ENCODE measurements at regions not wholly inside any gene's neighbourhood (a gene's known extent, or its start where the extent isn't known, plus 50 kb on each side); places are given as distances from the start of the nearest gene placed in this dataset.
"Not testable (repeated sequence)": the region's sequence is repeated elsewhere in the genome, so short reads cannot be mapped to it uniquely, and the experiment has no call there.

- not testable (repeated sequence) for H3K36me3 Mint-ChIP-seq, H3K4me1 Mint-ChIP-seq, ATAC-seq, H3K27me3 Mint-ChIP-seq, H3K9me3 Mint-ChIP-seq, H3K27ac Mint-ChIP-seq, H3K4me3 Mint-ChIP-seq
Measured at GRCh38 chr20:55517584-55517983, 487.7 kb downstream of the CBLN4 start.

- H3K27ac Mint-ChIP-seq: no peak overlapping the region
- ATAC-seq: no peak
- no peak overlapping the region for H3K4me3 Mint-ChIP-seq
- H3K36me3 Mint-ChIP-seq: no peaks in the 10 kb centered on the region
- no peaks in the 10 kb centered on the region for H3K4me1 Mint-ChIP-seq
- H3K9me3 Mint-ChIP-seq: peaks cover 2% of the 10 kb centered on the region
- H3K27me3 Mint-ChIP-seq: no peaks in the 10 kb centered on the region
Measured at GRCh38 chr20:55515832-55516231, 489.5 kb downstream of the CBLN4 start.

DNA sequence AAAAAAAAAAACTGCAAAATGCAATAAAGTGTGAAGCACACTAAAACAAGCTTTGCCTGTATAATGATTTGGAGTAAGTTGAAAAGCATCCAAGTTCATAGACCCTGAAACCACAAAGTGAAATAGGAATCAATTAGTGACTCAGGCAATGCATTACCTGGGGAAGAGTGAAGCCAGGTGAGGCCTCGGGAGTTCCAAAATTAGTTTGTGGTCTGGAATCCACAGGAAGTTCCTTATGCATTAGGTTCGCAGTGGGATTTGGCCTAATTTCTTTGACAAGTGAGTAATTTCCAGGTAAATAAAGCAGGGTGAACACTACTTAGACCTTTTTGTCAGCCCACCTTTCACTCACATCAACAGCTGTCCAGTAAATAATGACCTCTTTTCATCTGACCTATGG lies 490.8 kb downstream of the CBLN4 start:
- no peak overlapping the region for H3K4me3 Mint-ChIP-seq
- ATAC-seq: no peak
- no peak overlapping the region for H3K27ac Mint-ChIP-seq
- H3K36me3 Mint-ChIP-seq: no peaks in the 10 kb centered on the region
- peaks cover 2% of the 10 kb centered on the region for H3K9me3 Mint-ChIP-seq
- no peaks in the 10 kb centered on the region for H3K27me3 Mint-ChIP-seq
- no peaks in the 10 kb centered on the region for H3K4me1 Mint-ChIP-seq

DNA sequence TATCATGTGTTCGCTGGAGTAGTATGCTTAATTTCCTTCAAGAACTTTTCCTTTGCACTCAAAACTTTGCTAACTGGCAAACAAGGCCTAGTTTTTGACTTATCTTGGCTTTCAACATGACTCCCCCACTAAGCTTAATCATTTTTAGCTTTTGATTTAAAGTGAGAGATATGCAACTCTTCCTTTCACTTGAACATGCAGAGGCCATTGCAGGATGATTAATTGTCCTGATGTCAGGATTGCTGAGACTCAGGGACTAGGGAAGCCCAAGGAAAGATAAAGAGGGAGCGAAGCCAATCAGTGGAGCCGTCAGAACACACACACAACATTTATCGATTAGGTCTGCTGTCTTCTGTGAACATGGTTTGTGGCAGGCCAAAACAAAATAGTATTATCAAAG lies 491.4 kb downstream of the CBLN4 start:
- no peaks in the 10 kb centered on the region for H3K27me3 Mint-ChIP-seq
- H3K4me3 Mint-ChIP-seq: no peak overlapping the region
- H3K4me1 Mint-ChIP-seq: no peaks in the 10 kb centered on the region
- H3K27ac Mint-ChIP-seq: no peak overlapping the region
- no peak for ATAC-seq
- no peaks in the 10 kb centered on the region for H3K36me3 Mint-ChIP-seq
- peaks cover 2% of the 10 kb centered on the region for H3K9me3 Mint-ChIP-seq

DNA sequence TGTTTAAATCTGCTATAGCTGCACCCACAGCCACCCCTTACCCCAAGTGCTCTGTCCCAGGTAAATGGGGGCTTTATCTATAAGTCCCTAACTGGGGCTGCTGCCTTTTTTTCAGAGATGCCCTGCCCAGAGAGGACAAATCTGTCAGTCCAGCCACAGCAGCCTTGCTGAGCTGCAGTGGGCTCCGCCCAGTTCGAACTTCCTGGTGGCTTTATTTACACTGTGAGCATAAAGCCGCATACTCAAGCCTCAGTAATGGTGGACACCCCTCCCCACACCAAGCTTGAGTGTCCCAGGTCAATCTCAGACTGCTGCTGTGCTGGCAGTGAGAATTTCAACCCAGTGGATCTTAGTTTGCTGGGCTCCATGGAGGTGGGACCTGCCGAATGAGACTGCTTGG lies 505.2 kb downstream of the CBLN4 start:
- Mint-ChIP-seq H3K4me3 (no peak overlapping the region), H3K36me3 (no peaks in the 10 kb centered on the region), H3K9me3 (peaks cover 13% of the 10 kb centered on the region), H3K27ac (no peak overlapping the region), H3K4me1 (no peaks in the 10 kb centered on the region), H3K27me3 (no peaks in the 10 kb centered on the region)
- no peak for ATAC-seq

DNA sequence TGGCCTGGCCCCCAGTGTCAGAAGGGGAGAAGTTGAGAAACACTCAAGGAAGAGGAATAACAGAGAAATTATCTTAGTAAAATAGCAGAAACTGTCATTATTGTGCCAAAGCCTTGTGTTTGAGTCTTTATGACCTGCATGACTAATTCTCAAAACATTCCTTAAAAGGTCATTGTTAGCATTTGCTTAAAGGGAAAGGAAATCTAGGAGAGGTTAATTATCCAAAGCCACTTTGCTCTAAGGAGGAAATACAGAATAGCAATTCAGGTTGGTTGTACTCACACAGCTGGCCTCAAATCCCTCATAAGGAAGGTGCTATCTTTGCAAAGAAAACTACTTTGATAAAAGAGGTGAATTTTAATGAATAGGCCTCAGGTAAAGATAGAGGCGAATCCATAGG lies 516.7 kb downstream of the CBLN4 start:
- no peak for ATAC-seq
- no peaks in the 10 kb centered on the region for H3K27me3 Mint-ChIP-seq
- no peaks in the 10 kb centered on the region for H3K4me1 Mint-ChIP-seq
- H3K4me3 Mint-ChIP-seq: no peak overlapping the region
- H3K27ac Mint-ChIP-seq: no peak overlapping the region
- peaks cover 11% of the 10 kb centered on the region for H3K9me3 Mint-ChIP-seq
- H3K36me3 Mint-ChIP-seq: no peaks in the 10 kb centered on the region

DNA sequence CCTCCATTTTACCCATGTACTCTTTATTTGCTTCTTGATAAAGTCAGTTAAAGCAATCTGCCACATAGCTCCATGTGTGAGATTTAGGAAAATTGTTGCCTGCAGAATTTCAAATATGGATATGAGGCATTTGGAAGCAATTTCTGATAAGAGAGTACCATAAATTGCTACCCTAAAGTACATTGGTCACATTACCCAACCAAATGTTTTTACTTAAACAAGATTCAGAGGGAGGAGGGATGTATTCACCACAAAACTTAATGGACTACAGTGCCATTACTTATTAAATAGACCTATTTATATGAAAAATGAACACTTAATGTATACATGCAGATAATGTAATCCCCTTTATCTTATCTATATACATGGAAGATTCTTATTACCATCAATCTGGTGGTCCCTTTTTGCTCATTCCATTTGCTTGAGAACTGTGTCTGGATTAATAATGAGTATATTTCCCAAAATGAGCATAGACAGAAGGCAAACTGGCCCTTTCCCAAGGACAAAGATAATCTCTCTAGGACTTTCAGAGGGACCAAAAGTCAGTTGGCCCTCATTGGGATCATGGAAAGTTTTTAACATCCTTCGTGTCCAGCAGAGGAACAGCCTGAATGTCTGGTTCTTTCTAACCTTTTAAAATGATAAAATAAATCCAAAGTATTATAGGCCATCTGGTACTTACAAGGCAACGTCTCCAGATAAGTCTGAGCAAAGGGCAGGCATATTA lies 526.4 kb downstream of the CBLN4 start:
- Mint-ChIP-seq H3K4me3 (no peak overlapping the region), H3K4me1 (no peaks in the 10 kb centered on the region), H3K27me3 (no peaks in the 10 kb centered on the region), H3K27ac (no peak overlapping the region), H3K9me3 (peaks cover 6% of the 10 kb centered on the region), H3K36me3 (no peaks in the 10 kb centered on the region)
- ATAC-seq: no peak

DNA sequence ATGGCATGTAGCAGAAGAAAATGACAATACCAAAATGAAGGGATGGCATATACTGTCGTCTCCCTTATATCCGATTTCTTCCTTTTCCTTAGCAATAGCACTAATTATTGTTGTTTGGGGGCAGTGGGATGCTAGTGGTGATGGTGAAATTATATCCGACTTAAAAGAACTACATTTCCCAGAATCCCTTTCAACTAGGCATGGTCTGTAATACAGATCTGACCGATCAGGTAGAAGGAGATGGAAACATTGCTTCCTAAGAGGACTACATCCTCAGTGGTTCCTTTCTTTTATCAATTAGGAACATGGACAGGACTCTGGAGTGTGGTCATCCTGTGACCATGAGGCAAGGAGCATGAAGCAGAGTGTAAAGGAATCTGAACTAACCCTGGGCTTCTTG lies 532.6 kb downstream of the CBLN4 start:
- H3K4me3 Mint-ChIP-seq: no peak overlapping the region
- H3K4me1 Mint-ChIP-seq: no peaks in the 10 kb centered on the region
- no peak for ATAC-seq
- H3K27ac Mint-ChIP-seq: no peak overlapping the region
- no peaks in the 10 kb centered on the region for H3K27me3 Mint-ChIP-seq
- peaks cover 3% of the 10 kb centered on the region for H3K9me3 Mint-ChIP-seq
- H3K36me3 Mint-ChIP-seq: no peaks in the 10 kb centered on the region

- ATAC-seq: no peak
- Mint-ChIP-seq H3K27ac (no peak overlapping the region), H3K27me3 (no peaks in the 10 kb centered on the region), H3K36me3 (no peaks in the 10 kb centered on the region), H3K4me1 (no peaks in the 10 kb centered on the region), H3K9me3 (peaks cover 3% of the 10 kb centered on the region), H3K4me3 (no peak overlapping the region)
Measured at GRCh38 chr20:55471052-55472006, 534.0 kb downstream of the CBLN4 start.

- Mint-ChIP-seq H3K27ac (no peak overlapping the region), H3K4me1 (no peaks in the 10 kb centered on the region), H3K36me3 (no peaks in the 10 kb centered on the region), H3K27me3 (no peaks in the 10 kb centered on the region), H3K4me3 (no peak overlapping the region), H3K9me3 (peaks cover 3% of the 10 kb centered on the region)
- no peak for ATAC-seq
Measured at GRCh38 chr20:55469074-55469473, 536.2 kb downstream of the CBLN4 start.

DNA sequence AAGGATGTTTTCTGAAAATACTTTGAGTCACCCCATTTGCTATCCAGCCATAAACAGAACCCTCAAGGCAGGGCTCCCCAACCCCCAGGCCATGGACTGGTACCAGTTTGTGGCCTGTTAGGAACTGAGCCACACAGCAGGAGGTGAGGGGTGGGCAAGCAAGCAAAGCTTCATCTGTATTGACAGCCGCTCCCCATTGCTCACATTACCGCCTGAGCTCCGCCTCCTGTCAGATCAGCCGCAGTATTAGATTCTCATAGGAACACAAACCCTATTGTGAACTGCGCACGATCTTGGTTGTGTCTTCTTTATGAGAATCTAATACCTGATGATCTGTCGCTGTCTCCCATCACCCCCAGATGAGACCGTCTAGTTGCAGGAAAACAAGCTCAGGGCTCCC lies 543.8 kb downstream of the CBLN4 start:
- H3K36me3 Mint-ChIP-seq: no peaks in the 10 kb centered on the region
- H3K4me1 Mint-ChIP-seq: no peaks in the 10 kb centered on the region
- H3K27me3 Mint-ChIP-seq: no peaks in the 10 kb centered on the region
- ATAC-seq: no peak
- no peak overlapping the region for H3K4me3 Mint-ChIP-seq
- H3K27ac Mint-ChIP-seq: no peak overlapping the region
- H3K9me3 Mint-ChIP-seq: no peaks in the 10 kb centered on the region

GRCh38 chr20:55456316-55456940 lies 548.9 kb downstream of the CBLN4 start:
- no peak for ATAC-seq
- H3K36me3 Mint-ChIP-seq: no peaks in the 10 kb centered on the region
- no peak overlapping the region for H3K4me3 Mint-ChIP-seq
- H3K27ac Mint-ChIP-seq: no peak overlapping the region
- no peaks in the 10 kb centered on the region for H3K4me1 Mint-ChIP-seq
- H3K9me3 Mint-ChIP-seq: no peaks in the 10 kb centered on the region
- H3K27me3 Mint-ChIP-seq: no peaks in the 10 kb centered on the region

DNA sequence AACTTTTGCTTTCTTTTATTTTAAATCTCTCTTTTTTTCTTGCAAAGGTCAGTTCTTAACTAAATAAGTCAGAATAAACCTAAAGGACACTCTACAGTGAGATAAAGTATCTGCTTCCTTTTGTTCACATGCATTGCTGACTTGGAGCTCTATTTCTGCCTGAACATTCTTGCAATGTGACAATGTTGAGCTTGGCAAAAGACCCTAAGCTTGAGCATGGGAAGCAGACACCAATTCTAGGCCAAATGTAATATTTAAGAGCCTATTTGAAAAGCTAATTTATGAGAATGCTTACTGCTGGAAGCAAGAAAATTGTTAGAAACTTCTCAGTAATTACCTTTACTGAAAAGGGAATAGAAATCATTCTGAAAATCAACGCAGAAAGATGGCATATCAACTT lies 556.2 kb downstream of the CBLN4 start:
- no peak for ATAC-seq
- peaks cover 9% of the 10 kb centered on the region for H3K9me3 Mint-ChIP-seq
- H3K27ac Mint-ChIP-seq: no peak overlapping the region
- H3K36me3 Mint-ChIP-seq: no peaks in the 10 kb centered on the region
- no peak overlapping the region for H3K4me3 Mint-ChIP-seq
- H3K27me3 Mint-ChIP-seq: no peaks in the 10 kb centered on the region
- H3K4me1 Mint-ChIP-seq: no peaks in the 10 kb centered on the region

DNA sequence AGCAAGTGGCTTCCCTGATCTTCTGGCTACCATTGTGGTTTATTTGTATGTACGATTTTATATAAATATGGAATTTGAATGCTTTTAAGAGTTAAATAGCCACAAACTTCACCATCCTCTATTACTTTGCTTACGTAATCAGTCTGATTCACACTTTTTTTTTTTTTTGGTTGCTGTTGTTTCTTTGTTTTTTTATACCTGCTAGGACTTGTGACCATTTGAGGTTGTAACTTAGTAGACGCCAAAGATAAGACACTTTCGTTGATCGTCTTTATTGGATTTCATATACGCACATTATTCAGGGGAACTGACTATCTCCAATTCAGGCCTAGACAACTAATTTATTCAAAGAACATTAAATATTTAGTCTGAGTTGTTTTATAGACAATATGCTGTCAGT lies 559.0 kb downstream of the CBLN4 start:
- H3K4me1 Mint-ChIP-seq: no peaks in the 10 kb centered on the region
- no peak overlapping the region for H3K27ac Mint-ChIP-seq
- H3K4me3 Mint-ChIP-seq: no peak overlapping the region
- no peak for ATAC-seq
- peaks cover 10% of the 10 kb centered on the region for H3K9me3 Mint-ChIP-seq
- H3K36me3 Mint-ChIP-seq: no peaks in the 10 kb centered on the region
- no peaks in the 10 kb centered on the region for H3K27me3 Mint-ChIP-seq

GRCh38 chr20:55439070-55439469 lies 566.2 kb downstream of the CBLN4 start:
- Mint-ChIP-seq H3K27me3 (no peaks in the 10 kb centered on the region), H3K4me3 (no peak overlapping the region), H3K36me3 (no peaks in the 10 kb centered on the region), H3K27ac (no peak overlapping the region), H3K9me3 (peaks cover 1% of the 10 kb centered on the region), H3K4me1 (no peaks in the 10 kb centered on the region)
- ATAC-seq: no peak

Measured in stimulated activated memory B cell treated with anti-CD40 and anti-IgM and Interleukin-4, amounts not matched to agents 10 μg/mL and 1 μg/mL and 100 μg/mL, for 72 hours (primary cell).